ENCODE measurements at regions not wholly inside any gene's neighbourhood (a gene's known extent, or its start where the extent isn't known, plus 50 kb on each side); places are given as distances from the start of the nearest gene placed in this dataset.

DNA sequence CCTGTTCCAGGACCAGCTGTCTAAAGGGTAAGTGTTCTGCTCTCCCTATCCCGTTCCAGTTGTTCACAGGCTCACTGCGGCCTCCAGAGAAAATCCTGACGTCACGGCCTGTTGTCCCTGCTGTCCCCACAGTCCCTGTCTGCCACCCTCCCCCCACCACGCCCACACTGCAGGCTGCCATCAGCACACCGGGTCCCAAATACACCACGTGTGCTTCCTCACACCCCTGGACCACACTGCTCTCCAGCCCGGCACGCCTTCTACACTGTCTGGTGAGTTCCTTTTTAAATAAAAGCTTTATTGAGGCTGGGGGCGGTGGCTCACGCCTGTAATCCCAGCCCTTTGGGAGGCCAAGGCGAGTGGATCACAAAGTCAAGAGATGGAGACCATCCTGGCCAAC is 88.3 kb upstream of the RUFY1 start:
- ChIA-PET POLR2A (no interaction called here), CTCF (no interaction called here)
- DNase-seq: no peak
- BruUV-seq (replicated peaks): no TSS peak
- TF ChIP-seq, protein P1, sequence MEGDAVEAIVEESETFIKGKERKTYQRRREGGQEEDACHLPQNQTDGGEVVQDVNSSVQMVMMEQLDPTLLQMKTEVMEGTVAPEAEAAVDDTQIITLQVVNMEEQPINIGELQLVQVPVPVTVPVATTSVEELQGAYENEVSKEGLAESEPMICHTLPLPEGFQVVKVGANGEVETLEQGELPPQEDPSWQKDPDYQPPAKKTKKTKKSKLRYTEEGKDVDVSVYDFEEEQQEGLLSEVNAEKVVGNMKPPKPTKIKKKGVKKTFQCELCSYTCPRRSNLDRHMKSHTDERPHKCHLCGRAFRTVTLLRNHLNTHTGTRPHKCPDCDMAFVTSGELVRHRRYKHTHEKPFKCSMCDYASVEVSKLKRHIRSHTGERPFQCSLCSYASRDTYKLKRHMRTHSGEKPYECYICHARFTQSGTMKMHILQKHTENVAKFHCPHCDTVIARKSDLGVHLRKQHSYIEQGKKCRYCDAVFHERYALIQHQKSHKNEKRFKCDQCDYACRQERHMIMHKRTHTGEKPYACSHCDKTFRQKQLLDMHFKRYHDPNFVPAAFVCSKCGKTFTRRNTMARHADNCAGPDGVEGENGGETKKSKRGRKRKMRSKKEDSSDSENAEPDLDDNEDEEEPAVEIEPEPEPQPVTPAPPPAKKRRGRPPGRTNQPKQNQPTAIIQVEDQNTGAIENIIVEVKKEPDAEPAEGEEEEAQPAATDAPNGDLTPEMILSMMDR (IDR thresholded peaks at IDR 0.05; ENCODE audit: insufficient read depth in 1 of 2, low read depth in 1 of 2, low read length in 1 of 2, severe bottlenecking in 1 of 2, unreplicated experiment in 1 of 2): no peak
- Histone ChIP-seq H3K9me3 (peaks cover 5% of the 10 kb centered on the region; the same call in 1 of the 2 replicates), H3K27me3 (replicated peaks; ENCODE audit: control insufficient read depth, insufficient read depth, low read length) (no peaks in the 10 kb centered on the region), H3K4me1 (no peaks in the 10 kb centered on the region), H3K36me3 (ENCODE audit: control insufficient read depth, insufficient read depth, low read length) (no peaks in the 10 kb centered on the region), H3K4me3 (ENCODE audit: low read depth, low read length) (no peak overlapping the region)
- no peaks in the 10 kb centered on the region for H3K4me1 Mint-ChIP-seq (ENCODE audit: low read depth, unreplicated experiment)
- no peaks in the 10 kb centered on the region for H3K36me3 Mint-ChIP-seq (ENCODE audit: insufficient read depth, unreplicated experiment)
- peaks cover 5% of the 10 kb centered on the region for H3K27me3 Mint-ChIP-seq (ENCODE audit: insufficient read depth, unreplicated experiment)
- peaks cover 10% of the 10 kb centered on the region for H3K9me3 Mint-ChIP-seq (ENCODE audit: unreplicated experiment)
- H3K4me3 Mint-ChIP-seq (ENCODE audit: unreplicated experiment): no peak overlapping the region
- intact Hi-C loops (cut with micrococcal nuclease; ENCODE audit: unreplicated experiment): no loop called here
- H3K27ac Mint-ChIP-seq (ENCODE audit: unreplicated experiment): no peak overlapping the region

DNA sequence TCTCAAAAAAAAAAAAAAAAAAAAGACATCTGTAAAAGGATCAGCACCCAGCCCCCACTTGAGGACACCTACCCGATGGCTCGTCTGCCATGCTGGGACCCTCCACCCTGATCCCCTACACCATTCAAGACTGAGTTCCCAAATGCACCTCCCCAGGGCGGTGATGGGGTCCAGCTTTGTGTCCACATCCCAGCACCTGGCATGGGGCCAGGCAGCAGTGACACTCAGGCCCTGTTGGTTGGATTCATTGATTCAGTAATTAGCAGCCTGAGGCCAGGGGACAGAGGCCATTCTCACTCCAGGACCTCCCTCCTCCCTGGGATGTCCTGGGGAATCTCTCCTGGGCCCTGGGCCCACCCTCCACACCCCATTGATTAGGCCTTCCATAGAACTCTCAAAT is 88.8 kb upstream of the RUFY1 start:
- Mint-ChIP-seq H3K27me3 (ENCODE audit: insufficient read depth, unreplicated experiment) (peaks cover 5% of the 10 kb centered on the region), H3K4me3 (ENCODE audit: unreplicated experiment) (no peak overlapping the region), H3K36me3 (ENCODE audit: insufficient read depth, unreplicated experiment) (no peaks in the 10 kb centered on the region), H3K27ac (ENCODE audit: unreplicated experiment) (no peak overlapping the region), H3K9me3 (ENCODE audit: unreplicated experiment) (peaks cover 15% of the 10 kb centered on the region), H3K4me1 (ENCODE audit: low read depth, unreplicated experiment) (no peaks in the 10 kb centered on the region)
- intact Hi-C loops (cut with micrococcal nuclease; ENCODE audit: unreplicated experiment): no loop called here
- H3K4me1 ChIP-seq: no peaks in the 10 kb centered on the region
- TF ChIP-seq, protein P1 (IDR thresholded peaks at IDR 0.05; ENCODE audit: insufficient read depth in 1 of 2, low read depth in 1 of 2, low read length in 1 of 2, severe bottlenecking in 1 of 2, unreplicated experiment in 1 of 2): no peak
- no peak overlapping the region for H3K4me3 ChIP-seq (ENCODE audit: low read depth, low read length)
- ChIA-PET CTCF (no interaction called here), POLR2A (no interaction called here)
- DNase-seq: no peak
- no peaks in the 10 kb centered on the region for H3K36me3 ChIP-seq (ENCODE audit: control insufficient read depth, insufficient read depth, low read length)
- H3K27me3 ChIP-seq (replicated peaks; ENCODE audit: control insufficient read depth, insufficient read depth, low read length): no peaks in the 10 kb centered on the region
- BruUV-seq (replicated peaks): no TSS peak
- peaks cover 5% of the 10 kb centered on the region; the same call in 1 of the 2 replicates for H3K9me3 ChIP-seq

DNA sequence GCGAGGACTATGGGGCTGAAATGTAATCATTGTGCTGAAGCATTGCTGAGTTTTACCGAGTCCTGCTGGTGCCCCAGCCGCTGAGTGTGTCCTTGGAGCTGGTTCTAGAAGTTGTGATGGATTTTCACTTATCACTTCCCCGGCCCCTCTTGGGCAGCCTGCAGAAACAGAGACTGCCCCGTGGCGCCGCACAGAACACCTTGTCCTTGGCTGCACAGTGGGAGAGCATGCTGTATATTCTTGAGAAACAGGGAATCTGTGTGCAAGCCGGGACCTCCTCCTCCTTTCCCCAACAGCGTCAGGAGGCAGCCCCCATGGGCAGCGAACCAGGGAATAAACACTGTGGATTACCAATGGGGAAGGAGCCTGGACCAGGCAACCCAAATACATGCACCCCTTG is 90.6 kb upstream of the RUFY1 start:
- no peaks in the 10 kb centered on the region for H3K36me3 Mint-ChIP-seq (ENCODE audit: insufficient read depth, unreplicated experiment)
- Histone ChIP-seq H3K9me3 (peaks cover 12% of the 10 kb centered on the region), H3K4me3 (ENCODE audit: low read depth, low read length) (no peak overlapping the region), H3K36me3 (ENCODE audit: control insufficient read depth, insufficient read depth, low read length) (no peaks in the 10 kb centered on the region), H3K4me1 (no peaks in the 10 kb centered on the region), H3K27me3 (replicated peaks; ENCODE audit: control insufficient read depth, insufficient read depth, low read length) (no peaks in the 10 kb centered on the region)
- POLR2A ChIA-PET: no interaction called here
- BruUV-seq (replicated peaks): no TSS peak
- TF ChIP-seq, protein P1 (IDR thresholded peaks at IDR 0.05; ENCODE audit: insufficient read depth in 1 of 2, low read depth in 1 of 2, low read length in 1 of 2, severe bottlenecking in 1 of 2, unreplicated experiment in 1 of 2): no peak
- CTCF ChIA-PET: no interaction called here
- no peaks in the 10 kb centered on the region for H3K4me1 Mint-ChIP-seq (ENCODE audit: low read depth, unreplicated experiment)
- intact Hi-C loops (cut with micrococcal nuclease; ENCODE audit: unreplicated experiment): no loop called here
- DNase-seq: no peak
- H3K4me3 Mint-ChIP-seq (ENCODE audit: unreplicated experiment): no peak overlapping the region
- H3K27me3 Mint-ChIP-seq (ENCODE audit: insufficient read depth, unreplicated experiment): peaks cover 5% of the 10 kb centered on the region
- H3K9me3 Mint-ChIP-seq (ENCODE audit: unreplicated experiment): peaks cover 21% of the 10 kb centered on the region
- H3K27ac Mint-ChIP-seq (ENCODE audit: unreplicated experiment): no peak overlapping the region

Data from Caco-2 (cell line).